ENCODE measurements at regions not wholly inside any gene's neighbourhood (a gene's known extent, or its start where the extent isn't known, plus 50 kb on each side); places are given as distances from the start of the nearest gene placed in this dataset.

GRCh38 chr20:61056116-61056515 lies 195.9 kb upstream of the CDH4 start:
- no peak overlapping the region for H3K27ac Mint-ChIP-seq
- no peaks in the 10 kb centered on the region for H3K36me3 Mint-ChIP-seq (ENCODE audit: low read depth)
- no peak overlapping the region for H3K4me3 Mint-ChIP-seq
- H3K9me3 Mint-ChIP-seq: no peaks in the 10 kb centered on the region
- no peak for DNase-seq
- TF ChIP-seq CTCF (IDR thresholded peaks at IDR 0.05): no peak
- H3K27me3 Mint-ChIP-seq (ENCODE audit: low read depth, poor library complexity): peaks cover 41% of the 10 kb centered on the region
- peaks cover 16% of the 10 kb centered on the region for H3K4me1 Mint-ChIP-seq

- no peak for DNase-seq
- Mint-ChIP-seq H3K9me3 (no peaks in the 10 kb centered on the region), H3K27me3 (ENCODE audit: low read depth, poor library complexity) (peaks cover 38% of the 10 kb centered on the region), H3K36me3 (ENCODE audit: low read depth) (no peaks in the 10 kb centered on the region), H3K4me3 (no peak overlapping the region), H3K4me1 (peaks cover 13% of the 10 kb centered on the region), H3K27ac (no peak overlapping the region)
- no peak for TF ChIP-seq CTCF (IDR thresholded peaks at IDR 0.05)
Measured at GRCh38 chr20:61056627-61057442, 195.2 kb upstream of the CDH4 start.

- no peak overlapping the region for H3K27ac Mint-ChIP-seq
Measured at GRCh38 chr20:61057443-61058121, 194.5 kb upstream of the CDH4 start.

GRCh38 chr20:61061981-61062380 lies 190.1 kb upstream of the CDH4 start:
- no peaks in the 10 kb centered on the region for H3K9me3 Mint-ChIP-seq
- H3K27ac Mint-ChIP-seq: no peak overlapping the region
- H3K27me3 Mint-ChIP-seq (ENCODE audit: low read depth, poor library complexity): peaks cover 52% of the 10 kb centered on the region
- no peak overlapping the region for H3K4me3 Mint-ChIP-seq
- no peak for DNase-seq
- no peaks in the 10 kb centered on the region for H3K4me1 Mint-ChIP-seq
- no peak for TF ChIP-seq CTCF (IDR thresholded peaks at IDR 0.05)
- H3K36me3 Mint-ChIP-seq (ENCODE audit: low read depth): no peaks in the 10 kb centered on the region

More at GRCh38 chr20:61057443-61058121, 194.5 kb upstream of the CDH4 start:
- Mint-ChIP-seq H3K4me3 (no peak overlapping the region), H3K36me3 (ENCODE audit: low read depth) (no peaks in the 10 kb centered on the region), H3K9me3 (no peaks in the 10 kb centered on the region), H3K27me3 (ENCODE audit: low read depth, poor library complexity) (peaks cover 39% of the 10 kb centered on the region), H3K4me1 (peaks cover 5% of the 10 kb centered on the region)
- TF ChIP-seq CTCF (IDR thresholded peaks at IDR 0.05): no peak
- no peak for DNase-seq

- Mint-ChIP-seq H3K27me3 (ENCODE audit: low read depth, poor library complexity) (peaks cover 38% of the 10 kb centered on the region), H3K27ac (no peak overlapping the region), H3K36me3 (ENCODE audit: low read depth) (no peaks in the 10 kb centered on the region), H3K9me3 (no peaks in the 10 kb centered on the region), H3K4me1 (no peaks in the 10 kb centered on the region), H3K4me3 (no peak overlapping the region)
- no peak for DNase-seq
- TF ChIP-seq CTCF (IDR thresholded peaks at IDR 0.05): no peak
Measured at GRCh38 chr20:61065853-61066252, 186.2 kb upstream of the CDH4 start.
